ENCODE measurements at regions not wholly inside any gene's neighbourhood (a gene's known extent, or its start where the extent isn't known, plus 50 kb on each side); places are given as distances from the start of the nearest gene placed in this dataset.
"Not testable (repeated sequence)": the region's sequence is repeated elsewhere in the genome, so short reads cannot be mapped to it uniquely, and the experiment has no call there.

DNA sequence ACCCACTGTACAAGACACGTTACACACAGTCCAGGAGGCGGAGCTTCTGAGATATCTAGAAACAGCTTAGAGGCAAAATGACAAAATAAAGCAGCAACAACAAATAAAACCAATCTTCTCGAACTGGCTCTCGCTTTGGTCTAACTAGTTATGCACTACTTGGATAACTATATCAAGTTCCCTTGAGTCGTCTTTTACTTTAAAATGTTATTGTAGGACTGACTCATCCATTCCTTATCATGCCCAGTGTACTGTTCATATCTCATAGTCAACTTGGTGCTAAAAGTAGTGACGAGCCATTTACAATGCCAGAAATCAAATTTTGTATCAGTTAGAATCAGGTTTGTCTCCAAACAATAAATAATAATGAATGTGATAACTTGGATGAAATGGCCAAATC, 102.5 kb upstream of the SLC35G4 start:
- no peak for DNase-seq

DNA sequence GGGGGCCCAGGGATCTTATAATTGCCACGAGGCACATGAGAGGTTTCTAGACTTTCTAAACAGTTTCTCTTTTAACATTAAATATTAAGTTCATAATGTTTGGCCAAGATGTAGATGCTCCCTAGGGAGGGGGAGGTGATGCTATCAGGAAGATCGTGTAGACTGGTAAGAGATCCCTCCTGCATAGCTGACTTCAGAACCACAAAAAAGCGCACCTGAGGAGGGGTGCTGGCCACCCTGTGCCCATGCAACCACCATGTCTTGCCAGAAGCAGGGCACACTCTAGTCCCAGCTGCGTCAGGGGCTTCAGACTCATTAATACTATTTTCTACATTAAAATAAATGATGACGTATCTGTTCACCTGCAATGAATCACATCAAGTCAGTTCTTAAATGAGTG, 103.4 kb upstream of the SLC35G4 start:
- DNase-seq: no peak

DNA sequence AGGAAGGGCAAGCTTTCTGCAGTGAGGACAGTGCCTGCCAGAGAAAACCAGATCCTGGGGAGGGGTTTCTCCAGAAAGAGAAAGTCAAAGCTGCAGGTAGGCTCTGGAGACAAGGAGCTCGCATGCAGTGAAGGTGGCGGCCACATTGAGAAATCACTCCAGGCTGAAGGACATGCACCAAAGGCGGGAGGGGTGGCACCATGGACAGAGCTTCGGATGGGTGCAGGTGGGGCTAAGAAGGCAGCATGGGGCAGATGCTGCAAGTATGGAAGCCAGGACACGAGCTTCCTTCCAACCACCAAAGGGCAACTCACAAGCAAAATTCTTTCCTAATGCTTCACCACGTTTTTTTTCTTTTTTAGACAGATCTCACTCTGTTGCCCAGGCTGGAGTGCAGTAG, 104.4 kb upstream of the SLC35G4 start:
- no peak for DNase-seq

DNA sequence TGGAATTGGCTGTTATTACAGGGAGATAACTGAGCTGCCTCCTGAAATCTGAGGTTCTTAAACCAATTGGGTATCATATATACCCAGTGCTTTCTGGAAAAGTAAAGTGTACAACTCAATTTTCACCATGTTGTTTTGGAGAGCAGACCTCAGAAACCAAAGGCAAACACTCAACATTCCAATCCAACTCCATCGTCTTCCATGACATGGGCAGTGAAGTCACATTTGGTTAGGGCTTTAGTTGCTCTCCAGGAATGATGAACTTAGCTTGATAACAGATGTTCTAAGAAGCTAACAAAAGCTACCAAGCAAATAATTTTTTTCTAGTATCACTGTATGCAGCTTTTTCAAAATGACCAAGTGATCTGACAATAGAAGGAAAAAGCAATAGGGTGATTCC, 107.0 kb upstream of the SLC35G4 start:
- DNase-seq: no peak

DNA sequence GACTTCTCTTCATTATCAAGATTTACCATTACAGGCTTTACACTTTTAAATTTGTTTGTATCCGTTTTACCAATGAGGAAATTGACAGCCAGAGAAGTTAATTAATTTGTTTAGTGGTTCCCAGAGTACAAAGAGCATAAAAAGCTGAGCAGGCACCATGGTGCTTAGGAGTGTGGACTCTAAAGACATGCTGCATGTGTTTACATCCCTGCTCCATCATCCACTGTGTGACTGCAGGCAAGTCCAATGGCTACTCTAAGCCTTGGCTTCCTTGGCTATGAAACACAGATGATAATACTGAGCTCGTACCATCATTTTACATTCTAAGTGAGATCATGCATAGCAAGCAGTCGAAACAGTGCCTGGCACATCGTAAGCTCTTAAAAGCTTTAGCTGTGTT, 108.0 kb upstream of the SLC35G4 start:
- DNase-seq: no peak

DNA sequence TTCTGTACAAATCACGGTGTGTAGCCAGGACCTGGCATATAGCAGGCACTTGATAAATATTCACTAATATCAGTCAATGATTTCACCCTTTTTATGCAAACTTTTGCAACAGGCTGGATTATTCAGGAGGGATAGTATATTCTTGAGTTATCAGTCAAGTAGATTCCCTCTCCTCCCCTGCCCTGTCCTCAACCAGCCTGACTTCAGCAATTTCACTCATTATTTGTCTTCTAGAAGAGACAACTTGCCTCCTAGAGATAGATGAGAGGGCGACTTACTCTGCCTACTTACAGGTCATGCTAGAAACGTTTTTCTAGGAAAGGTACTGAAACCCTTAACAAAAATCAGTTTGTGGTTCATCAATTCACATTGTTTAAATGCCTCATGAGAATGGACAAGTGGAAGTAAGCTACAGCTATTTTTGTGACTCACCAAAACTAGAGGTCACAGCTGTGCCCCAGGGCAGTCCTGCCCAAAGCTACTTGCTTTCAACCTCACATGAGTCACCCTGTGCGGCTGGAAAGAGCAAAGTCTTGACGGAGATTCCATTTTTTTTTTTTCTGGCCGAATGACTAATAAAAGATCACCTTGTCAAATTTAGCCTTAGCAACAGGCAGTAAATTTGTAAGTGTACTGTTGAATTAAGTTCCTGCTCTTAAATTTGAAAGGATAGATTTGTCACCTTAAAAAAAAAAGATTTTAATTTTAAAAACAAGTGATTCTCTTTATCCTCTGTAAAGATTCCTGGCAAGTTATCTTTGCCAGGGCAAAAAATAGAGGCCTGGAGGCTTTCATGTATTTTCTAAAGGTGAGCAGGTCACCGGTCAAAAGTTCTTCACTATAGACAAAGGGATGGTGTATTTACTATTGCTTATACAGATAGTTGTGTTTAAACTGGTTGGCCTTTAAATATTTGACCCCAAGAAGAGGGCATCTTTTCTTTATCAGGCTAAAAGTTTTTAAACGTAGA, 109.0 kb upstream of the SLC35G4 start:
- DNase-seq: no peak

DNA sequence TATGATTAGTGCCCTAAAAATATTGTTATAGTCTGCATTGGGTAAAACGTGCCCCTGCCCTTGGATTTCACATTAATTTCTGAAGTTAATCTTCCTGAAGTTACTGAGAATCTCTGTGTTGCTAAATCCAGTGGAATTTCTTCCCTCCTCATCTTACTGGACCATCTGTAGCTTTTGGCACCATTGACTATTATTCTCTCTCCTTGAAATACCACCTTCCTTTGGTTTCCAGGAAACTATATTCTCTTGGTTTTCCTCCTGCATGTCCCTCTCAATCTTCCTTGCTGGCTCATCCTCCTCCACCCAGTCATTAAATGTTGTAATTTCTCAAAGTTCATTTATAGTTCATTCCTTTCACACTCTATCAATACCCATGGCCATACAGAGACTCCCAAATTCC, 110.6 kb upstream of the SLC35G4 start:
- no peak for DNase-seq

DNA sequence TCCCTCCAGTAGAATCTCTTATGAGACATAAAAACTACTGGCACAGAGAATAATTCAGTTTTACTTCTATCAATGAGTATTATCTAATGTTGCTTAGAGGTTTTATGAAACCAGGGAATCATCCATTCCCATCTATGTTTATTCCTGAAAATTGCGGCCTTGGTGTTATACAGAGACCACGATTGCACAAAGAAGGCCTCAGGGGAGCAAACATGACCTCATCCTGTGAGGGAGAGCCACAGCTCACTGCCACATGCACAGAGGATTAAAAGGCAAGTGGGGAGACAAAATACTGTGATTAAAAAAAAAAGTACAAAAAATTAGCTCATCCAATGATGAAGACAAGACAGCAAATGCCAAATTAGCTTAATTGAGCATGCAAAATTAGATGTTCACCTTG, 111.8 kb upstream of the SLC35G4 start:
- DNase-seq: no peak

DNA sequence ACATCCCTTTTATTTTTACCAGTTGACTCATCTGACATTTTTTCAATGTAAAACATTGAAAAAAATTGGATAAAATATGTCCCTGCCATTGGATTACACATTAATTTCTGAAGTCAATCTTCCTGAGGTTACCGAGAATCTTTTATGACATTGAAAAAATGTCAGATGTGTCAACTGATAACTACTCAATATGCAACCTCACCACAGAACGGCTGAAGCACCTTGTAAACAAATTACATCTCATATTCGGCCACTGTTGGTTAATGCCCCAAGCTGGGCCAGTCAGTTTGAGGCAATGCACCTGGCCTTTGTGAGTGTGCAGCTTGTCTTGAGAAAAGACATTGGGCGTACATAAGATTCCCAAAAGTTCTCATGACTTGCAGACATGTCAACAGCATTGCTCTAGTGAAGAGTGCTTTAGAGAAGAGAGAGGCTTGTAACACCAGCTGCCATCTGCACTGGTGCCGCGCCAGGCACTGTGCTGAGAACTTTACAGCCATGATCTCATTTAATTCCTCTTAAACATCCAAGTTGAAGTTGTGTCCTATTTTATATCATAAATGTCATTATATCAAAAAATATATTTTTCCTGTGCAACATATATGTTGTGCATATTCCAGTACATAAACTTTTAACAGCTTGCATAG, 112.7 kb upstream of the SLC35G4 start:
- peak; percentile 3 for DNase-seq

DNA sequence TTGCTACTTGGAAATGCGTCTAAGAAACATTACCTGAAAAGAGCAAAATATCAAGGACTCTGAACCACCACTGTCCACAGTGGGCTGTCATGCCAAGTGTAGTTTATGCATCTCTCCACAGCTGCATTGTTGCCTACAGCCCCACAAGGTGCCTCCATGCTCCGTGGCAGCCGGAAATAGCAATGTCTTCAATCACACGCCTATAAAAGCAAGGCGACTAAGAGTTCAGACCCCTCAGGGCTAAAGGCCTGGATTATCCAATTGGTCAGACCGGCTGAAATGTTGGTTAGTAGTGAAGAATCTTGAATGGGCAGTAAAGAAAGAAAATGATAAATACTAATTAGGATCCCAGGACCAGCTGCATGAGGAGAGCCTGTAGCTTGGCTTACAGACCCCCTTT, 114.0 kb upstream of the SLC35G4 start:
- DNase-seq: no peak

DNA sequence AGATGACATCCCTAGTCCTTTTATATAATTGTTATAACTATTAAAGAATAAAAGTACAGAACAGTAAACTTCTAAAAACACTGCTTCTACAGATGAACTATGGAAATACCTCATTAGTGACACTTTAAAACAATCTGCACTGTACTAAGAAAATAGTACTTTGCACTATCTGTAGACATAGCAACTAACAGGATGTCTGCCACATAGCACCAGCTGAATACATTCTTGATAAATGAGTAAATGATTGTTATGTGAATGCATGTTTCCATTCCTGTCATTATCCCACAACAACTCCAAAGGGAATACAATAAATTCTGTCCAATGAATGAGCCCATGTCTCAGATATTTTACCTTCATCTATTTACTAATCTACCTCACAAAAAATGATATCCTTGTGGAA, 115.3 kb upstream of the SLC35G4 start:
- no peak for DNase-seq

DNA sequence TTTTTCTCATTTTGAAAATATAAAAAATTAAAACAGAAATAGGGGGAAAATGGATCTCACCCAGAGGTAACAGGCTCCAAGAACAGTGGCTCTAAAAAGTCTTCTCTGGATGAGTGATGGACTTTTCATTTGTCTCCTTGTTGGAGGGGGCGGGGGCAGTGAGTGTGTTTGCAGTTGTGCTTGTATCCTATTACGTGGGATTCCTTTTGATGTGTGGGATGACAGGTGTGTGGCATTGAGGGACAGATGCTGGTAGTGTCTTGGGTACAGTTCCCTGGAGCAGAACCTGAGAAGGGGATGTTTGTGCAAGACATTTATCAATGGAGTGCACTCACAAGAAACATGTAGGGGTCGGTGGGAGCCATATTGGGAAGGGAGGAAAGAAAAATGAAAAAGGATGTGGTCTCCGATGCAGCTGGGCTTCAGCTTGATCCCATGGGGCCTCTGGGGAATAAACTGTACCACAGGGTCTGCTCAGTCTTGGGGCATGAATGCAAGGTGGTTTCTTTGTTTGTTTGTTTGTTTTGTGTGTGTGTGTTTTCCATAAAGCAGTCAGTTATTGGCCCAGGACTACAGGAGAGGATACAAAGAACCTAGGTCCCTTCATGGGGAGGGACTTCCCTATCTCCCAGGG, 120.0 kb upstream of the SLC35G4 start:
- DNase-seq: no peak

DNA sequence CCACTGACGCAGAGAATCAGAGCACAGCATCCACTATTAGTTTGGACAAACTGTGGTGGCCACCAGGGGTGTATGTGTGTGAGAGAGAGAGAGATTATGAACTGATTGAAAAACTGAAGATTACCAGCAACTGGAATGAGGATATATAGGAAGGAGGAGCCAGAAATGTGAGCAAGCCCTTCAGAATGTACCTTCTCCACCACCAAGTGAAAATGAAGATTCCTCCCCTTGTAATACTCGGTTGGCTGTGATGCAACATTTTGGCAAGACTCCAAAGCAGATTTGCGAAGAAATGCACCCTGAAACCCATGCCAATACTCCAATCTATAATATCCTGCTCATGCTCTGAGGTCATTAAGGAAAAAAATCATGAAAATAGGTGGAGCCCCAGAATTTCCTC, 121.2 kb upstream of the SLC35G4 start:
- no peak for DNase-seq

DNA sequence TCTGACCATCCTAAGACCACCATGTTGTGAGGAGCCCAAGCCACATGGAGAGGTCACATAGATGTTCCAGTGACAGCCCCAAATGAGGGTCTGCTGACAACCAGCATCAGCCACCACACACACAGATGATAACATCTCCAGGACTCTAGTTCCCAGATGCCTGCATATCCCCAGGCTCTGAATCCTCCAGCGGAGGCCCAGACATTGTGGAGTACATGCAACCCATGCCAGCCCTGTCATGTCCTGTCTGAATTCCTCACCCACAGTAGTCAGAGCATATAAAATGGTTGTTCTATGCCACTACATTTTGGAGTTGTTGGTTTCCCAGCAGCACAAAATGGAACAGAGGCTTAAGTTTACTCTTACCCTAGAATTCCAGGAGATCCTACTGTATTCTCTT, 122.0 kb upstream of the SLC35G4 start:
- no peak for DNase-seq

DNA sequence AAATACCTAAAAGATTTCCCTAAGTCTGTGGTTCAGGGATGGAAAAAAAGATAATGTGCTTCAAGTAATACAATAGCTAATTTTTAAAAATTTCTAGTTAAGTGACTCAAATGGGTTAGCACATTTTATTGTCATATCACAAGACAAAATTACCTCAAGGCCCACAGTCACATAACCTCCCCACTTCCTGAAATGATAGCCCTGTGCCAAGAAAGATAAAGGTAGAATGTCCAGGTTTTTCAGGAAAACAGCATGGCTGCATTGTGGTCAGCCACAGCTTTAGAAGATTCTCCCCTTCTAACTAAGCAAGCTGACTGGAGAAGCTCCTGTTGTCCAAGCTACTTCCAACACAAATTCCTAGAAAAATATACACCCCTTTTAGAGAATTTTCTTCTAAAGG, 127.1 kb upstream of the SLC35G4 start:
- DNase-seq: no peak

DNA sequence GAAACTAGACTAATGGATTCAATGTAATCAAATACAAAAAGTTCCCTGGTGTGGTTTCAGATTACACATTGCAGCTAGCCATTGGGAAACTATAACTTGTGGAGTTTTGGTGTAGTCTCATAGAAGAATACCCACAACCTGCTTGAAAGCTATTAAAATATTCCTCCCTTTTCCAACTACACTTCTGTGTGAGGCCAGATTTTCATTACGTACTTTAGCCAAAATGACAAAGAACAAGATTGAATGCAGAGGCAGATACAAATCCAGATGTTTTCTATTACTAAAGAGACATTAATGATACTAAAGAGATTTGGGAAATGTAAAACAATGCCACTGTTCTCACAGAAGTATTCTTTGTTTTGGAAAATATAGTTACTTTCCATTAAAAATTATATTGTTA, 128.7 kb upstream of the SLC35G4 start:
- no peak for DNase-seq

DNA sequence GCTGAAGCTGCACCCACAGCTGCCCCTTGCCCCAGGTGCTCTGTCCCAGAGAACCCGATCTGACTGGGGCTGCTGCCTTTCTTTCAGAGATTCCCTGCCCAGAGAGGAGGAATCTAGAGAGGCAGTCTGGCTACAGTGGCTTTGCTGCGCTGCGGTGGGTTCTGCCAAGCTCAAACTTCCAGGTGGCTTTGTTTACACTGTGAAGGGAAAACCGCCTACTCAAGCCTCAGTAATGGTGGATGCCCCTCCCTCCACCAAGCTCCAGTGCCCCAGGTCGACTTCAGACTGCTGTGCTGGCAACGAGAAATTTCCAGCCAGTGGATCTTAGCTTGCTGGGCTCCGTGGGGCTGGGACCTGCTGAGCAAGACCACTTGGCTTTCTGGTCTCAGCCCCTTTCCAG, 130.4 kb upstream of the SLC35G4 start:
- DNase-seq: not testable (repeated sequence)

DNA sequence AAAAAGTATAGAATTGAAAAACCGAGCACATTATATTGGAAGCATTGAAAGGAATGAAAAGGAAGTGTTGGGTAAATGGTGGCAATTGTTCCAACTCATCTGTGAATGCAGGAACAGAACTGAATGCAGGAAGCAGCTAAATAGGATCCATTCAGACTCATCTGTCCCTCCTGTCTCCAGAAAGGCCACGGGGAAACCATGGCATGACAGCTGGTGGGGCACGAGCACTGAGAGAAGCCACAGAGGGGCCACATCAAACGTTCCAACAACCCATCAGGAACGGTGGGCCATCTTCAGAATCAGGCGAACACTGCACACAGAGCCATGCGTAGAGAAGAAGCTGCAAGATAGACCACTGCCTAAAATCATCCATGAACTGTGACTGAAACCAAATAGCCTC, 138.5 kb upstream of the SLC35G4 start:
- no peak for DNase-seq

DNA sequence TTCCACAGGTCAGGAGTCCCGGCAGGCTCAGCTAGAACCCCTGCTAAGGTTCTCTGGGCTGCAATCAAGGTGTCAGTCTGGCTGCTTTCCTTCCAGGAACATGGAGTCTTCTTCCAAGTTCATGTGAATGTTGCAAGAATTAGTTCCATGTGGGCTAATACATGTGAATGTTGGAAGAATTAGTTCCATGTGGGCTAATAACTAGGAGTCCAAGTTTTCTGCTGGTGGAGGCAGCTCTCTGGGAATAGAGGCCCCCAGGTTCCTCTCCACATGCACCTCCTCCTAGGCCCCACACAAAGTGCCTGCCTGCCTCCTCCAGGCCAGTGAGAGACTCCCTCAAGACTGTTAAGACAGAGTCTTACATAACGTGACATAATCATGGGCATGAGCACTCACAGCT, 140.8 kb upstream of the SLC35G4 start:
- DNase-seq: no peak

DNA sequence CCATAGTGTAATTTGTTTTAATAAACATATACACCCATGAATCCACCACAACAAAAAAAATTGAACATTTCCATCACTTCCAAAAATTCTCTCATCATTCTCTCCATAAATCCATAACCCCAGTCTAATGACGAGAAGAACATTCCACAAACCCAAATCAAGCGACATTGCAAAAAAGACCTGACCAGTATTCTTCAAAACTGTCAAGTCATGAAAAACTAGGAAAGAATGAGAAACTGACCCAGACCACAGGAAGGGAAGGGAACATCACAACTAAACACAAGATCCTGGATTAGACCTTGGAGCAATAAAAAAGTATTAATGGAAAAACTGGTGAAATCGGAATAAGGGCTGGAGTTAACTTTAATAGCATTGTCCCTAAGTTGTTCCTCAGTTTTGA, 141.3 kb upstream of the SLC35G4 start:
- DNase-seq: no peak

DNA sequence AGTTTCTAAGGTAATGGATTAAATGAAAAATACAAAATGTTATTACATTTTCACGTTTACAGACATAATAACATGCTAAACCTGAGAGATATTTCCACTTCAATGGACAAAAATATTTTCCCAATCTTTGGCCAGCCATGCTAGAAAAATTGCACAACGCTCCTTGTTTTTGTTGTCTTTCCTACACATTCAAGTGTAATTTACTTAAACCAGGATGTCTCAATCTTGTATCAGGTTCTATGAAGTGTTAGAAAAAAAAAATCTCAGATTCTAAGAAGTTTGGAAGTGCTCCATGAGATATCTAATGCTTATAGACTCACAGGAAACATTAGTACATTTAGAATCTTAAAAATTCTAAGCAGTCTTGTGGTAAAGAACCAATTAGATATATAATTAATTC, 141.8 kb upstream of the SLC35G4 start:
- no peak for DNase-seq

DNA sequence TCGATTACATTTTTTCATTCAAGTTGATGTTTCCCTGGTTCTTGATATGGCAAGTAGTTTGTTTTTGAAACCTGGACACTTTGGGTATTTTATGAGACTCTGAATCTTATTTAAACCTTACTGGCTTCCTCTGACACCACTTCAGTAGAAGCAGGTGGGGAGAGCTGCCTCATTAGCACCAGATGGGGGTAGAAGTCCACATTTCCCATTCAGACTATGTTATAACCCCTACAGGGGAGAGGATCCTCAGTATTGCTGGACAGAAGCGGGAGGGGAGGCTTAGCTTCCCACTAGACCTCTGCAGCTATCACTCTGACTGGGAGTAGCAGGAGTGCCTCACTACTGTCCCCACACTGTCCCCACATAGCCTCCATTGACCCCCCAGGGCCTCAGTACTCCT, 145.3 kb upstream of the SLC35G4 start:
- no peak for DNase-seq

DNA sequence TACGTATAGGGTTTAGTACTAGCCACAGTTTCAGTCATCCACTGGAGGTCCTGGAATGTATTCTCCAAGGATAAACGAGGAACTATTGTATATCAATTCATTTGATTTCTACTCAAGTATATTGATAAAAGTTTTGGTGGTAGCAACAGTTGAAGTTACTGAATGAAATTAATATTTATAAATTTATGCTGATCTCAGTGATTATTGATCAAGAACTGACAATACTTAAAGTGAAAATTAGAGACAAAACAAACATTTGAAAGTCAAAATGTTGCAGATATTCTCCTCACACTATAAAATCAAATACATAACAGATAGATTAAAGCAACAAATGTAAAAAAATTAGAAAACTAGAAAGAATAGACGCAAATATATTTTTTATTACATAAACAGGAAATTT, 150.9 kb upstream of the SLC35G4 start:
- DNase-seq: no peak

DNA sequence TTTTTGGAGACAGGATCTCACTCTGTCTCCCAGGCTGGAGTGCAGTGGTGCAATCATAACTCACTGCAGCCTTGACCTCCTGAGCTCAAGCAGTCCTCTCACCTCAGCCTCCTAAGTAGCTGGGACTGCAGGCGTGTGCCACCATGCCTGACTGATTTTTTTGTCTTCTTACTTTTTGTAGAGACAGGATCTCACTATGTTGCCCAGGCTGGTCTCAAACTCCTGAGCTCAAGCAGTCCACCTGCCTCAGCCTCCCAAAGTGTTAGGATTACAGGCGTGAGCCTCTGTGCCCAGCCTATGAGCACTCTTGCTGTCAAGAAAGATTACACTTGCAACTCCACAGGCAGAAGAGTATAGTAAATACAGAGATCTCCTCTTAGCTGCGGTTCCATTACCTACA, 151.5 kb upstream of the SLC35G4 start:
- DNase-seq: not testable (repeated sequence)

All from NCI-H526 treated with DMSO at 0.1 percent for 48 hours (cell line).